ENCODE measurements at regions not wholly inside any gene's neighbourhood (a gene's known extent, or its start where the extent isn't known, plus 50 kb on each side); places are given as distances from the start of the nearest gene placed in this dataset.

GRCh38 chr2:14263053-14263452 lies 369.5 kb upstream of the LRATD1 start:
- DNase-seq (ENCODE audit: low spot score) (no peak), ATAC-seq (no peak)
- TF ChIP-seq ETS1 (IDR thresholded peaks at IDR 0.05): no peak
- TF ChIP-seq NANOG (IDR thresholded peaks at IDR 0.05; ENCODE audit: borderline replicate concordance): no peak
- TF ChIP-seq EZH2phosphoT487 (IDR thresholded peaks at IDR 0.05; ENCODE audit: unreplicated experiment): no peak
- TF ChIP-seq ZNF462 (CRISPR knock-in tag; IDR thresholded peaks at IDR 0.05): no peak
- no peak for TF ChIP-seq REST (IDR thresholded peaks at IDR 0.05; ENCODE audit: unreplicated experiment)
- TF ChIP-seq STAT1 (IDR thresholded peaks at IDR 0.05; ENCODE audit: unreplicated experiment): no peak
- no peaks in the 10 kb centered on the region for H3K27me3 ChIP-seq (ENCODE audit: insufficient read depth)
- H3K4me1 Mint-ChIP-seq: peaks cover 3% of the 10 kb centered on the region; the same call in 1 of the 3 replicates
- H3K36me3 ChIP-seq (ENCODE audit: insufficient read depth): no peaks in the 10 kb centered on the region
- peaks cover 3% of the 10 kb centered on the region for H3K27me3 Mint-ChIP-seq (ENCODE audit: insufficient read depth, low read depth, poor library complexity)
- no peak overlapping the region for H3K4me3 Mint-ChIP-seq
- H3F3A ChIP-seq (replicated peaks; ENCODE audit: low read depth): no peaks in the 10 kb centered on the region
- 0 out of 2 replicates have a peak, but pooled peaks cover 14% of the 10 kb centered on the region for H3K9me2 ChIP-seq (ENCODE audit: insufficient read depth)
- H3K9me3 Mint-ChIP-seq: no peaks in the 10 kb centered on the region
- H3K4me2 ChIP-seq: no peak overlapping the region
- no peak overlapping the region for H3K27ac Mint-ChIP-seq
- H3K4me3 ChIP-seq: no peak overlapping the region
- H4K20me1 ChIP-seq (replicated peaks; ENCODE audit: insufficient read depth): no peaks in the 10 kb centered on the region
- no peaks in the 10 kb centered on the region for H3K79me2 ChIP-seq (replicated peaks; ENCODE audit: insufficient read depth)
- no peak overlapping the region for H2AFZ ChIP-seq
- H3K27ac ChIP-seq (ENCODE audit: low read depth): no peak overlapping the region
- no peaks in the 10 kb centered on the region for H3K36me3 Mint-ChIP-seq (ENCODE audit: low read depth)
- no peaks in the 10 kb centered on the region for H3K4me1 ChIP-seq (ENCODE audit: insufficient read depth)
